Jurkat, Clone E6-1 (cell line): ENCODE measurements at regions not wholly inside any gene's neighbourhood (a gene's known extent, or its start where the extent isn't known, plus 50 kb on each side); places are given as distances from the start of the nearest gene placed in this dataset.
A peak's percentile ranks its signal among the peaks of the same experiment; 100 is the strongest.
"Not testable (repeated sequence)": the region's sequence is repeated elsewhere in the genome, so short reads cannot be mapped to it uniquely, and the experiment has no call there.

Source experiments
- DNase-seq: peaks from one replicate; pipeline ENCODE4 v3.0.0-alpha.2; 2011; ENCODE audit warnings: low read depth, low spot score
- H3K4me3 ChIP-seq: 2 replicates; pipeline ENCODE4 v1.5.1; 2011; ENCODE audit warnings: mild to moderate bottlenecking, low read length, control low read depth, moderate library complexity

DNA sequence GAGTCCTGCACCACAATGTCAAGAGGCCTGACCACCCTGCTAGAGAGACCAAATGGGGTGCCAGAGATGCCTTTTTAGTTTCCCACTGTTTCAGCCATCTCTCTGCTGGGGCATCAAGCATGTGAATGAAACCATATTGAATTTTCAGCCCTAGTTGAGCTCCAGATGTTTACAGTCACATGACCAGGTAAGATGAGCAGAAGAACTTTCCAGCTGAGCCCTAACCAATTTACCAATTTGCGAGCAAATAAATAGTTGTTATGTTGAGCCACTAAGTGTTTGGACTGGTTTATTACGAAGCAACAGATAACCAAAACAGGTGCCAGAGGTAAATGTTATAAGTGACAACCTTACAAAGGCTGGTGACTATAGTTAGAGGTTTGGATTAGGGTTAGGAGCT is 209.1 kb upstream of the CCL2 start:
- DNase-seq: no peak

DNA sequence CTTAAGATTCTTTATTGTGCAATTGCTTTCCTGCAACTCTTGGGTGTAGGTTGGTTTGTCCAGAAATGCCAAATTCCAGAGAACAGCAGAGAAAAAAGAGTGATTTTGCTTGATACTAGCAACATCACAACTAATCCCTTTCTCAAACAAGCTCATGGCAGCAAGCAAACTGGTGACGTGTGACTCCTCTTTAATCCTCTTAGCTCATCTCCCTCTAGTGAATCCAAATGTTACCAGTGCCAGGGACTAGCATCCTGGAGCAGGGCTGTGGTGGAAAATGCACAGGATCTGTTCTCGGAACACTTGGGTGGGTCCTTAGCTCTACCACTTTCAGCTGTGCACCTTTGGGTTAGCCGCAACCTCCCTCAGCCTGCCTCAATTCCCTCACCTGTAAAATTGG is 204.0 kb upstream of the CCL2 start:
- DNase-seq: no peak
- no peak overlapping the region for H3K4me3 ChIP-seq

More for the DNA sequence above, 209.1 kb upstream of the CCL2 start:
- H3K4me3 ChIP-seq: no peak overlapping the region

DNA sequence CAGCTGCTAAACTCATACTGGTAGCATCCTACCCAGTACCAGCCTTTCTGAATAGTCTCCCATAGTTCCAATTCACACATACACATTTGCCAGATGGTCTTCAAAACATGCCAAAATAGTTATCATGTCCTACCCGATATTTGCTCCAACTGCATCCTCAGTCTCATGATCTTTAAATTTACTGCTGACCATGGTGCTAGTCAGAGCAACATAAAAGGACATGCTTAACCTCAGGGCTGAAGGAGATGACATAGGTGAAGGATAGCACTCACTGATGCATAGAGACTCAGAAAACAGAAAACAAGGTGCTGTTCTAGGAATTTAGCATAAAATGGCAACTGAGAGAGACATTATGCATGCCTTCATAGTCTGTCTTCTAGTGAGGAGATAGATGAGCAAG is 200.6 kb upstream of the CCL2 start:
- DNase-seq: no peak
- H3K4me3 ChIP-seq: no peak overlapping the region

DNA sequence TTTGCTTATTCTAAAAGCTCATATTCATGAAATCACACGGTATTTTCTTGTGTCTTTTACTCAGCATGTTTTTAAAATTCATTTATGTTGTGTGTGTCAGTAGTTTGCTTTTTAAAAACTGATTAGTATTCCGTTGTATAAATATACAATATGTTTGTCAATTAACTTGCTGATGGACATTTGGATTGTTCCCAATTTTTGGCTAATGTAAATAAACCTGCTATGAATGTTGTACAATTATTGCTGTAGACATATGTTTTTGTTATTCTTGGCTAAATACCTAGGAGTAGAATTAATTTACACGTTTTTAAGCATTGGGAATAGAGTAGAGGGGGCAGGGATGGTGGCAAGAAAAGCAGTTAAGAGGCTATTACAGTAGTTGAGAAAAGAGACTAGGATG is 199.5 kb upstream of the CCL2 start:
- H3K4me3 ChIP-seq: no peak overlapping the region
- no peak for DNase-seq

DNA sequence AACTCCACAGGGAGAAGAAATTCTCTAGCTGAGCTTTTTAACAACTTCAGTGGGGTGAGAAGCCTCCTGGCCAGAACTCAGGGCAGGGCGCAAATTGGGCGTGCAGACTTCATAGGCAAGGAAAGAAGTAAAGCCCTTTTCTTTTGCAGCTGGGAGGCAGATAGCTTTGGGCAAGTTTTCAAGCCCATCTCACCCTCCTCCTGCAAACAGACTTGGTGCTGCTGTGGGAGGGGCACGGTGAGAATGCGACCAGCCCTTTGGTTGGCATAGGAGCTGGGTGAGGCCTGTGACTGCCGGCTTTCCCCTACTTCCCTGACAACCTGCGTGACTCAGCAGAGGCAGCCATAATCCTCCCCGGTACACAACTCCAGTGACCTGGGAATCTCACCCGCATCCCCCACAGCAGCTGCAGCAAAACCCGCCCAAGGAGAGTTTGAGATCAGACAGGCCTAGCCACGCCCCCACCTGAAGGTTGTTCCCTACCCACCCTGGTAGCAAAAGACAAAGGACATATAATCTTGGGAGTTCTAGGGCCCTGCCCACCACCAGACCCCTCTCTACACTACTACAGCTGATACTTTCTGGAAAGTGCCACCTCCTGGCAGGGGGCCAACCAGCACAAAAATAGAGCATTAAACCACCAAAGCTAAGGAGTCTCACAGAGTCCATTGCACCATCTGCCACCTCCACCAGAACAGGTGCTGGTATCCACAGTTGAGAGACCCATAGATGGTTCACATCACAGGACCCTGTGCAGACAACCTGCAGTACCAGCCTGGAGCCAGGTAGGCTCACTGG is 195.5 kb upstream of the CCL2 start:
- no peak for DNase-seq
- H3K4me3 ChIP-seq: no peak overlapping the region

DNA sequence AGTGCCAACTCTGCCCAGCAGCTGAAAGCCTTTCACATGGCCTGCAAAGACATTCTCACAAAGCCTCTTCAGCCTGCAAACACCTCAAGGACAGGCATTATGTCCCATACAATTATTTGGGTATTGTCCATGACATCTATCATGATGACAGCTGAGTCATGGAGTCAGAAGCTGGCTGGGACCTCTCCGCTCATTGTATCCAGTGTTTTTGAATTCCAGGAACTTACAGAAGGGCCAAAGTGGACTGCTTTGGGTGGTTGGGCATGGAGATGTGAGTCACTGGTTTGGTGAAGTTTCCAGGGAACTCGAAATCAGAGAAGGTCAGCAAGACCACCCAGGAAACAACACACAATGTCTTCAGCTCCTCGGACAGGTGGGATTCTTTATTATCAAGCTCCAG is 188.6 kb upstream of the CCL2 start:
- DNase-seq: no peak
- H3K4me3 ChIP-seq: no peak overlapping the region

DNA sequence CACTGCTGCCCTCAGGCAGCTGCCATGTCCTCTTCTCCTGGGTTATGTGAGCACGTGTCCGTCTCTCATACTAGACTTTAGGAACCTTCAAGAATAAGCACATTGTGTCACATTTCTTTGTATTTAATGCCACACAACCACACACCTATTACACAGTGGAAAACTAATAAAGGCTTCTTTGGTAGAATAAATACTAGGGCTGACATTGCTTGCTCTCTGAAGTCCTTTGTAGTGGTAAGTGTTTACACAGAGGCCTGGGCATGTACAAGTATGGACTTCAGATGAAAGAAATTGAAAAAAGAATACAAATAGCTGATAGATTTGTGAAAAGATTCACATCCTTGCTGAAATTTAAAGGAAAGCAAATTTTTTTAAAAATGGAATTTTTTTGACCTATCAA is 188.1 kb upstream of the CCL2 start:
- DNase-seq: no peak
- no peak overlapping the region for H3K4me3 ChIP-seq

DNA sequence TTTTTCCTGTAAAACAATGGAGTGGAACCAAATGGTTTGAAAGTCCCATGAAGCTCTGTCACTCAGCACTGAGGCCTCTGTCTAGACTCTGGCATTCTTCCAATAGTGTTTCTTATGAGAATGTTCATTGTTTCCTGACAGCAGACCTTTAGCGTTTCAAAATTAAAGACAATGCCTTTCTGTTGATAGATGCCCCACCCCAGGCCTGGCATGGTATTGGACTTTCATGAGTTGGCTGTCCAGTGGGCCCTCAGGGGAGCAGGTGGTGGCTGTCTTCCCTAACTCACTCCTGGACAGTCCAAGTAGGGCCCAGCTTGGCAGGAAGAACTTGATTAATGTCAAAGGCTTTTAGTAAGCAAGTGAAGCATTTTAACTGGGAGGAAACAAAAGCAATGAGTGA is 186.5 kb upstream of the CCL2 start:
- no peak overlapping the region for H3K4me3 ChIP-seq
- DNase-seq: no peak

DNA sequence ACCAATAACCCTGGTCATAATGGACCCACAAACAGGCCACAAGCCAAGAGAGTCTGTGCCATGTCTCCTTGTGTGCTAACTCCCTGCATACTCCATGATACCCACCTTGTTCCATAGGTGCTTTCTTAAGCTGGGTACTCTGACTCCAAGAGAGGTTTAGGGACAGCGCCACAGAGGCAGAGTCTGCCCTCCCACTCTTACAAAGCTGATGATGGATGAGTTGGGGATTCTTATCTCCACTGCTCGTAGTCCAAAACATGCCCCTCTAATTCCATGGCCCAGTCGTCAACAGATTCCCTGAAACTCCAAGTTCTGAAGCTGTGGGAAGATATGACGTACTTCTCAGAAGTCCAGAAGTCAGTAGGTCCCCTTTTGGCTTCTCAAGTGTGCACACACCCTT is 184.4 kb upstream of the CCL2 start:
- no peak overlapping the region for H3K4me3 ChIP-seq
- DNase-seq: no peak

DNA sequence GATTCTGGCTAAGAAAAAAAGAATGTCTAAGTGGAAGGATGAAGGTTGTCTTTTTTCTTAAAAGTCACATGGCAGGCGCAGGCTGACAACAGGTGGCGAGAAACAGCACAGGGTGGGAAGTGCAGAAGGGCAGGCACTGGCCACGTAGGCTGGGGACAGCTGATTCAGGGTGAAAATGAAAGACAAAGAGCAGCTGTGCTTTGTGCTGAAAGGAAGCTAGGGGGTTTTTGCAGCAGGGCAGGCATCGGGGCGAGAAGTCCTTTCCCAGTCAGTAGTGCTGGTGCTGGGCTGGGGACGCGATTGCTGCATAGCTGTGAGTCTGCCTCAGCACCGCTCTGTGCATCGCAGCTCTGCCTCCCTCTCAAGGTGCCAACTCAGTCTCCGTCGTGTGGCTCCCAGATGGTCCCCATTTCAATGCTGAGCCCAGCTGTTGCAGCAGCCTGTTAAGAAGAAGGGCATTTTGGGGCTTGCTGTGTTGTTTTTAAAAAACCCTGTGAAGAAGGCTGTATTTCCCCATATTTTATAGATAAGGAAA is 183.1 kb upstream of the CCL2 start:
- no peak overlapping the region for H3K4me3 ChIP-seq
- no peak for DNase-seq

DNA sequence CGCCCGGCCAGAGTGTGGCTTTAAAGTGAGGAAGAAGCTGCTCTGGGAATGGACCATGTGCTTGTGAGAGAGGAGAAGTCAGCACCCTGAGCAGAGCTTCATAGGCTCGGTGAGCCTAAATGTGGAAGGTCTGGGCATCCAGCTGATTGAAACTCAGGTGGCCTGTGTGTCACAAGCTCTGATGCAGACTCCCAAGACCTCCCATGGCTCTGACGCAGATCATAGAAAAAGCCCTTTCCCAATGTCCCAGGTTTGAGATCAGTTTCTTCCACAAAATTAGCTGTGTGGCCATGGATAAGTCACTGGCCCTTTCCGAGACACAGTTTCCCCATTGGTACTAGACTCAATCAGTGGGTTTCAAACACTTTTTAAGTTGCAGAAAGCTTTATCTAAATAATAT is 180.0 kb upstream of the CCL2 start:
- DNase-seq: no peak
- H3K4me3 ChIP-seq: no peak overlapping the region

DNA sequence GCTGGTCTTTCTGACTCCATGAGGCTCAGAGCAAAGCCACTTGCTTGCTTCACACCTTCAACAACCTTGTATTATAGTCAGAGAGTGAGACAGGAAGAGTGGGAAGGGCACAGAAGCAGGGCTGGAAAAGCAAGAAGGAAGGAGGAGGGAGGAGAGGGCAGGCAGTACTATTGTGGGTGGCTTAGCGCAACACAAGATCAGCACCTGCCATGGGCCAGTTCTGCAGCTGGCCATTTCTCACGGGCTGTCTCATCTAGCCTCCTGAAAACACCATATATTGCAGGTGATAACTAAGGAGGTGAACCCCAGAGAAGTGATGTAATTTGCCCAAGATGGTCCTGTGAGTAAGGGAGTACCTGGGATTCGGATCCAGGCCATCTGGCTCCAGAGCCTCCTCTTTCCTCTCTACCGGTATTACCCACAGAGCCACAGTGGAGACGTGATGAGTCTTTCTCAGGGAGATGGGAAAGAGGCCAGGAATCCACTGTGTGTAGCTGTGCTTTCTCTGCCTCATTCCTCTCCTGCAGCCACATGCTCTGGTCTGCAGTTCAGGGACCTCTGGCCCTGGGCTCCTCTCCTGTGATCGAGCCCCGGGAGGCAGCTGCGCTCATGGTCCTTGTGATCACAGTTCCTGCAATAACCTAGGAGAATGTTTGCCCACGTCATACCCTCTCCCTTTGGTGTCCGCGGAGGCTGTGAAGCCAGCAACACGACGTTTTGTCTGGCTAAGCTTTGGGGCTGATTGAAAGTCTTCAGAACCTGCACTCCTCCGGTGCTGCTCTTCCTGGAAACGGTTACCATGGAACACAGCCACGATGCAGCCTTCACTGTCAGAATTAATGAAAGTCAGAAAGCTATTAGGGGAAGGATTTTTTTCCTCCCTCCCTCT is 178.1 kb upstream of the CCL2 start:
- no peak overlapping the region for H3K4me3 ChIP-seq
- DNase-seq: no peak

DNA sequence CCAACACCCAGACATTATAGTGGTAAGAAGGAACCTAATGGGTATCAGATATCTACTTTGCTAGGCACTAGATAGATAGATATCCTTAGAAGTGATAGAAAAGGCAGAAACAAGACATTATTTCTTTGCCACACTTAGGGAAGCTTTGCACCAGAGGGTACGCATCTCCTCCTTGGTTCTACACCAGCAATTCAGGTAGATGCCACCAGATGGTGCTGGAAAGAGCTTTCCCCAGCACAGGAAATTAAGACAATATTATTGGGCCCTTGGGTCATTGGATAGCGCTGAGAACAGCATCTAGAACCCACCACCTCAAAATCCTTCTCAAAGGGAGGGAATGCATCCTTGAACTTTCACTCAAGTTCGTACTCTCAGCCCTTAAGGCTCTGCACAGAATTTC is 173.8 kb upstream of the CCL2 start:
- H3K4me3 ChIP-seq: no peak overlapping the region
- DNase-seq: peak; percentile 25

DNA sequence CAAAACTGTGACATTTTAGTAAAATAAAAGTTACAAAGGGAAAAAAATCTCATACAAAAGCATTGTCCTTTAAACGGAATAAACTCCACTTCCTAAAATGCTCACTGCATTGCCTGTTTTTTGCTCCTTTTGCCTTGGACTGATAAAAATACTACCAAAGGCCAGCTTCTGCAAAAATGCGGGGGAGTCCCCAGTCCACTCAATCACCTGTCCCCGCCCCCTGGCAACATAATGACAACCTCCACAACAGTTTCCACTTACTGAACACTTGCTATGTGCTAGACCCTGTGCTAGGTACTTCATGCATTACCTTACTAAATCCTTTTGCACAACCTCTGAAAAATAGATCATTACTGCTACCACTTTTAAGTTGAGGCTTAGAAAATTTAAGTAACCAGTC is 172.7 kb upstream of the CCL2 start:
- DNase-seq: no peak
- no peak overlapping the region for H3K4me3 ChIP-seq

DNA sequence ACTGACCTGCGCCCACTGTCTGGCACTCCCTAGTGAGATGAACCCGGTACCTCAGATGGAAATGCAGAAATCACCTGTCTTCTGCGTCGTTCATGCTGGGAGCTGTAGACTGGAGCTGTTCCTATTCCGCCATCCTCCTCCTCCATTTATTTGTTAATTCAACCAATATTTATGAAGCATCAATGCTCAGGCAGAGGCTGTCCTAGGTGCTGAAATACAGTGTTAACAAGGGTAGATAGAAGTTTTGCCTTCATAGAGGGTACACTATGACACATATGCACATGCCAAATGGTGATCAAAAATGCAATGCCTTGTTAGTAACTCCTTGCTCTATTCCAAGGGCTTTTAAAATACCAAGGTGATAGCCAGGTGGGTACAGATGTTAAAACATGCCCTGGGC is 166.0 kb upstream of the CCL2 start:
- DNase-seq, H3K4me3 ChIP-seq: not testable (repeated sequence)

DNA sequence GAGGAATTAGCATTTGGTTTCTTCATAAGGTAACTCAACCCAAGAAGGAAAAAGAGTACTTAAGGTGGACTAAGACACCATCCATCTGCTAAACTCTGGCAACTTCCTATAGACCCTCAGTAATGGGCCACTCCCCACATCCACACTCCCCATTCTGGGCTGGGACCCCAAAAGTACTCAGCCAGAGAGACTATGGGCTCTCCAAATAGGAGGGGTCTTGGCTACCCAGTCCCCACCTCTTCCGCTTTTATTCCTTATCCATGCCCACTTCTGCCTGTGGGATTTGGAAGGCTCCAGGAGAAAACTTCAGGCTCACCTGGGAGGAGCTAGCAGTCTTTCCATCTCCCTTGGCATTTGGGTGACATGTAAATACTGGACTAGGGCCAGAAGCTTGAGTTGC is 164.5 kb upstream of the CCL2 start:
- H3K4me3 ChIP-seq: no peak overlapping the region
- DNase-seq: no peak

DNA sequence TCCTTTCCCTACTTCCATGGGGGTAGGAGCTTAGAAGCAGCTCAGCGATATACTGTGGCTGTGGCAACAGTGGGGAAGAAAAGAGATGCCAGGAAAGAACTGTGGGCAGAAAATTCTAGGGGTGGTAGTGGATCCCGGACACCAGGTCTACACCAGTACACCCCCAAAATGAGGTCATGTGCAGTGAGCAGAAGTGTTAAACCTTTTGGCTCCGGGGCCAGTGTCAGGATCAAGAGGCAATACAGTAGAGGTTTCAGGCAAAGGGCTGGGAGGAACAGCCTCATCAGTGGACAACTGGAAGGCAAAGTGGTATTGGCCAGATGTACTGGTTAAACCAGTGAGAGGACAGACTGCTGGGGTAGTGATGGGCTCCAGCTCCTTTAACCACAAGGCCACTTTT is 163.1 kb upstream of the CCL2 start:
- DNase-seq: no peak
- H3K4me3 ChIP-seq: no peak overlapping the region

DNA sequence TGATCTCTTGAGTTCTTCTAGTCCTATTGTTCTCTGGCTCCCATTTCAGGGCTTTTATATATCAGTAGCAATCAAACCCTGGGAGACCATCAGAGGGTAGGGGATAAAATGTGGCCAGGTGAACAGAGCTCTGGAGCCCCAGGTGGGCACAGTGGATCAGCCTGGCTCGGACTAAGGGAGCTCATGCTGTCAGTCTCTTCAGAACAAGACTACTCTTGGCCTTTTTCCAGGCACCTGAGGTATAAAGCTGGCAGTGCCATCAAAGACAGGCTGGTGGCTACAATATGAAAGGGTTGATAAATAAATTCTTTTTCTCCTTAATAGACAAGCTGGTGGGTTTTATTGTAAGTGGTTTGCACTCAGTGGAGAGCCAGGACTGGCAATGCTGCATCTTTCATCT is 160.0 kb upstream of the CCL2 start:
- DNase-seq: no peak

DNA sequence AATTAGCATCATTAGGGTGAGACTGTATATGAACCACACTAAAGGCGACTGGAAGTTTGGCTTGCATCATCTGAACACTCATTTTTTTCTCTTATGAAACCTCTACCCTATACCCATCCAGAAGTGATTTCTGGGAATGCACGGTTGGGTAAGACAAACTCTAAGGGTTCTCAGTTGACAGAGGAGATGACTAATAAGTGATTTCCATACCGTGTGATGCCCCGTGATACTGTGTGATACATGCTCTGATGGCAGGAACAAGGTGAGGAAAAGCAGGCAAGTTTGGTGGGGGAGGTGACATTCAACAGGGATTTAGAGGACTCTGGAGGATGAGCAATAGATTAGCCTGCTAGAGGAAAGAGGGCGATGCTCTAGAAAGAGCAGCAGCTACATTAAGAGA is 156.4 kb upstream of the CCL2 start:
- H3K4me3 ChIP-seq: no peak overlapping the region
- no peak for DNase-seq

More for the DNA sequence above, 160.0 kb upstream of the CCL2 start:
- no peak overlapping the region for H3K4me3 ChIP-seq

DNA sequence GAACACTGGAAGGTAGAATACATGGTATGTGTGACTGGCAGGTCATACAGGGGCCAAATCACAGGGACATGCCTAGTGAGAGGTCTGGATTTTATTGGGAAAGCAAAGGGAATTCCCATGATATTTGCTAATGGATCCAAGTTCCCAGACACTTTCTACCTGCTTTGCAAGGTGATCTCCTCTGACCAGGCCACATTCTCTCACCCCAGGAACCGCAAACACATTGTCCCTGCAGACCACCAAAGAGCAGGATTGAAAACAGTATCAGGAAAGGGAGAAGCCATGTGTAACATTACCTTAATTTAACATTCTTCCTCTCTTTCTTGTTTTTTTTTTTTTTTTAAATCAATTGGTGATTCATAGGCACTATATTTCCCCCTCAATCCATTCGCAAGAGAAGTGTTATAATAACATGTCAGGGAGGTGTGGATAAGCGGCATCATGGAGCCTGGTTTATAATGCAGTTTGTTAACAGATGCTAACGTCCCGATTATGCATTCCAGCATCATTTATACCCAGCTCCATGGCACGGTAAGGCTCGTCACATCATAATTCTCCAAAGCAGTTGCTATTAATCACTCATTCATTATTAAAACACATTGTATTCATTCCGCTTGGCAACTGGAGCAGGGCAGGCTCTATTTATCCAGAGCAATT is 155.1 kb upstream of the CCL2 start:
- DNase-seq: no peak
- H3K4me3 ChIP-seq: no peak overlapping the region
